HG03280 (cell line): ENCODE measurements at regions not wholly inside any gene's neighbourhood (a gene's known extent, or its start where the extent isn't known, plus 50 kb on each side); places are given as distances from the start of the nearest gene placed in this dataset.
"Not testable (repeated sequence)": the region's sequence is repeated elsewhere in the genome, so short reads cannot be mapped to it uniquely, and the experiment has no call there.

Experiments used
- ATAC-seq: cut with Tn5 transposase; IDR thresholded peaks from one replicate; pipeline ENCODE4 v1.9.1; 2021; ENCODE audit warnings: mild to moderate bottlenecking, moderate library complexity; ENCODE audit not compliant: unreplicated experiment

DNA sequence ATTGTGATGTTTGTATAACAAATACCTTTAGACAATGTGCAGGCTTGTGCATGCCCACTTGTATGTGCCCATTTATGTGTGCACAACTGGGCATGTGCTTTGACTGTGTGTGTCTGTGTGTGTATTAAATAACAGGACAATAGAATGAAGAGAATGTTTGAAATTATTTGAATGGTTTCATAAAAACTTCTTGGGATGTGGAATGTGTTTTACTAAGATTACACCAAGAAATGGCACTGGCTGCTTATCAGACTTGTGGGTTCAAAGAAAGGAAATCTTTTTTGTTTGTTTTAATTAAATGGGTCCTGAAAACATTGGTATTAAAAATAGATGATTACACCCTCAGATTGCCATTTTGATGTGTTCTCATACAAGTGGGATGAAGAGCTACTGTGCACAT is 191.6 kb upstream of the CCN2 start:
- no peak for ATAC-seq

DNA sequence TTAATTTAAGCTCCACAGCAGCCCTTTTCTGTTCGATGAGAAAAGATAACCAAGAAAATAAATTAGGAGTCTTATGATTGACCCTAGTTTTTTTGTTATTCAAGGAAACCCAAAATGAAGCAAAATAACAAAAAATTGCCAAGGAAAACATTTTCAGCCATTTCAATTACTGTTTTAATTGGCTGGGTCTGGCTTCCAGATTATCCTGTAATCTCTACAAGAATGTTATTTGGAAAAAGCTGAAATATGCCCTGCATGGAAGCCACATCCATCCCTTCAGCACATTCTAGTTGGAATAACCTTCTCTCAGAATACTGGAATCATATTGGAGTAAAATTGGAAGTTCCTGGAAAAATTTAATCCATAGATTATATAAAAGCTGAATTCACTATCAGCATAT is 191.1 kb upstream of the CCN2 start:
- no peak for ATAC-seq

DNA sequence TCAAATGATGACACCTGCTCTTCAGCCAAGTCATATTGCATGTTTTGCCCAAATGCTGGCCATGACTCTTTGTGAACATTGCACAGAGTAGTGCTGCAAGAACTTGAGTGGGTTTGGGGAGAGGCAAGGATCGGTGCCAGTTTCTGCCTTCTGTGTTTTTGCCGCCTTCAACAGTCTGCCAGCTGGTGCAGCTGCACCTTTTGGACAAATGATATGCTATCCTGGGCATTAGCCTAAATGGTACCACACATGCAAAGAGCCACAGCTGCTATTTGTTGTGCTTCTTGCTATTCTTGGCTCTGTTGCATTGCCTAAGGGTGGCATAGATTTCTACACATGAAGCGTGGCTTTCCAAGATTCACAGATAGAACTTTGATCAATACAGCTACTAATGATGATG is 189.0 kb upstream of the CCN2 start:
- no peak for ATAC-seq

DNA sequence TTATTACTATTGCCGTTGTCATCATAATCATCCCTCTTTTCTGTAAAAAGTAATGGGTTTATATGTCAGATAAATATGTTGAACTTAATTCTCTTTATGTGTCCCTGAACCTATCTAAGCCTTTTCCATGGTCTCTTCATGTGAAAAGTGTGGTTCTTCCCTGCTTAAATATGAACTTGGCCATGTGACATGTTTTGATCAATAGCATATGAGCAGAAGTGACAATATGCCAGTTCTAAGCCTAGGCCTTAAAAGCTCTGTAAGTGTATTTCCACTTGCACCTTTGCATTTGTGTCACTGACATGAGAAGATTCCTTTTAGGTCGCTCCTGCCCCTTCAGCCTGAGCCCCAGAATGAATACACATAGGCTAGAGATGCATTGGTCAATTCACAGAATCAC is 188.4 kb upstream of the CCN2 start:
- ATAC-seq, result no peak

DNA sequence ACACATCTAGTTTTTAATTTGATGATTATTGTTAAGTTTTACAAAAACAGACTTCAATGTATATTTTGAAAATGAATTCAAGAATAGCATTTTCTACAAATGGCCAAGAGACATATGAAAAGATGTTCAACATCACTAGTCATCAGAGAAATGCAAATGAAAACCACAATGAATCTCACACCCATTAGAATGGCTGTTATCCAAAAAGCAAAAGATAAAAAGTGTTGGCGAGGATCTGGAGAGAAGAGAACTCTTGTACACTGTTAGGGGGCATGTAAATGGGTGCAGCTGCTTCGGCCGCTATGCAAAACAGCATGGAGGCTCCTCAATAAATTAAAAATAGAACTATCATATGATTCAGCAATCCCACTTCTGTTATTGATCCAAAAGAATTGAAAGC is 185.8 kb upstream of the CCN2 start:
- ATAC-seq, result no peak

DNA sequence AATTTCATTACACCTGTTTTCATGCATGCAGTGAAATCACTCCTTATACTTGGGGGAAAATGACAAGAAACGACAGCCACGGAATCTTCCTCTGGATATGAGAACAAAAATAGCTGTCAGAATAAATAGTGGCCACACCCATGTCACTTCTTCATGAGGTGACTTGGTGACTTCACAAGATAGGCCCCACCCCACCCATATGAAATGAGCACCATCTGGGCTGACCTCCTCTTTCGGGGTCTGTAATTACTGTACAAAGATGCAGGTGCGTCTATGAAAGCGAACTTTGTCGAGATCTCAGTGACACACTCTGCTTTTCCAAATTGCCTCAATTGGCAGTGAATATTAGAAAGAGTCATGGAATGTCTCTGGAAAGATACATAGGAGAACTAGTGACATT is 184.2 kb upstream of the CCN2 start:
- no peak for ATAC-seq

DNA sequence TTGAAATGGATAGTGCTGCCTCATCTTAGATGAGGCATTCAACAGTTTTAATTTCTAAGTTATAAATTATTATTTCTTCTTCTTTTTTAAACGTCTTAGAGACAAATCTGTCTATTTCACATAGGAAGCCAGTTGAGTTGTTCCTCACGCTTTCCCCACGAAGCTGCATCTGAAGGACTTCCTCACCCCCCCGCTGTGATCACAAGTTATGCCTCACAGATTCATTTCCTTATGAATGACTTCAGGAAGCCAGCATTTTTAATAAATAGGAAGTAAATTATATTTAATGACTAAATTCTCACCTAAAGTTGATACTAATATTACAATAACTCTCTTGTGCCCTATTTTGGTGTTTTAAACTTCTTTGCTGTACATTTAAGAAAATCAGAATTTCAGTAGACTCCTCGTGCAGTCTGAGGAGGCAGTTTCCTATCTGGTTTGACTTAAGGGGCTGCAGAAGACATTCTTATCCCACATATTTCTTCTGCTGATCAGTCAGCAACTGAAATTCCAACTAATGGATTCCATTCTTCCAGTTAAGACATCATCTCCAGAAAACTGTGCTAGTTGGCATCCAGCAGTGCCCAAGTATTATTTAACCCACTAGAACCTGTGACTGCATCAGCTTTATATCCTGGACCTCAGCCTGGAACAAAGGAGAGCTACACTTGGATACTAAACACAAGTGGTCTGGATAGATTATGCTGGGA is 182.7 kb upstream of the CCN2 start:
- ATAC-seq, result no peak

DNA sequence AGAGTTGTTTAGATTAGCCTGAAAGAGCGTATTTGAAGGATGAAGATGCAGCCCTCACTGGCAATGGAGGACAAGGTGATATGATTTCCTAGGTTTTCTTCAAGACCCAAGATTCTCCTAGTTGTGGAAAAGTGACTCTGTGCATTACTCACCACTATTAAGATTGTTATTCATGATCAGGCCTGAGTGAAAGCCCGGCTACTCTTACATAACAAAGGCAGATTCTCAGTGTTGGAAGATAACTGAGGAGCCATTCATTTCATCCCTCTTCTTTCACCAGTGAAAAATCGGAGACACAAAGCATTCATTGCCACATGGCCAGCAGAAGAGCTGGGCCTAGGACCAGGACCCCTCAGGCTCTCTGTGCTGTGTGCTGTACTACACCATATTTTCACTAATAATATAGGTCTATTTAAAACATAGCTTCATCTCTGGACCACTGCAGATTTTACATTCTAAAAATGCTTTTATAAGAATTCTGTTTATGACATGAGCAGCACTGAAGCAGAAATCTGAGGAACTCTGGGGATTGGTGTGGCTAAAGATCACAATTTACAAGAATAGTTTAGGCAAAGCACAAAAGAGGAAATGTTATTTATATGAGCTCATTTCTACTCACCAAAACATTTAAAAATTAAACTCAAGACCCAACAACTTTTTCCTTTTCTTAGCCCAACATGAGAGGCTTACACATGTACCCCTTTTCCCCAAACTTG is 181.9 kb upstream of the CCN2 start:
- ATAC-seq, result no peak

DNA sequence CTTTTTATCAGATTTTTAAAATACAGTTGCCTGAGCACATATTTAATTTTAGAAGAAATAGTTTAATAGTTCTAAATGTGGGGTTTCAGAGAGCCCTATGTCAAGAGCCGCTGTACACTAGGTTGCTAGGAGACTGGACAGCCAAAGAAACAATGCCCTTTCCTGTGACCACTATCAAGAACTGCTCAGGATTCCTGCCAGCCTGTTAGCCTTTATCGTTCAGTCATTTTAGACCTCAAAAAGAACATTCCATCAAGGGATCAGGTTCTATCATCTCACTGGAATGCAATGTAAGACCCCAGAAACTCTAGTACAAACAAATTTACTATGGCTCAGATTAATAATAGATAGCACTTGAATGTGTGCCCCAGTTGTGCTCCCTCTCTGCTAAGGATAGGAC is 181.2 kb upstream of the CCN2 start:
- no peak for ATAC-seq

DNA sequence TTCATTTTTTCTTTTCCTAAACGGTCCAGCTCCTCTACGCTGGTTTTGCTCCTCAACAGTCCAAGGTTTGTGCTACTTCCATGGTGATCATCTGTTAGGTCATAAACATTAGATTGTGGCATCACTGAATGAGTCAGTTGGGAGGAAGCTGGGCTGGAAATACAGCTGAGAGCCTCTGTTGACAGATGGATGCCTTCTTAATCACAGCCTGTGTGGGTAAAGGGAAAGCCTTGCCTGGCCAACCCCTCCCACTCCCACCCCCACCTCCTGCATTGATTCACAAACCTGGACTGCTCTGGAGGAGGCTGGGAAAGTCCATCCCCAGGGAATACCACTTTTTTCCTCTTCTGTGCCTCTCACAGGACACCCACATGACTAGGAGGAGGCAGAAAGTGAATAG is 180.6 kb upstream of the CCN2 start:
- ATAC-seq, result no peak

DNA sequence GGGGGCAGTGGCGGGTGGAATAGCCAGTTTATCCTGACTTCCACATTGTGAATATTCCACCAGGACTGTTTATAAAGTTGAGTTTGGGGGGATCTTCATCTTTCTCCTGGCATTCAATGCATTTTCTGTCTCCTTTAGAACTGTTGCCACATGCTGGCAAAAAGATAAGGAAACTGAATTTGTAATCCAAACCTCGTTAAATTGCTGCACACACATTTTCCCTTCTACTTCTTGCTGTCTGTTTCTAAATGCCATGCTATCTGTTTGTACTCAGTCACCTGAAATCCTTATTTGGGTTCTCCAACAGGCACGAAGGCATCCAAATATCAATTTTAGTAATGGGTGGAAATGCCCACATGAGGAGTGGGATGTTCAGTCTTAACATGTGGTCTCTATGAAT is 180.2 kb upstream of the CCN2 start:
- no peak for ATAC-seq

DNA sequence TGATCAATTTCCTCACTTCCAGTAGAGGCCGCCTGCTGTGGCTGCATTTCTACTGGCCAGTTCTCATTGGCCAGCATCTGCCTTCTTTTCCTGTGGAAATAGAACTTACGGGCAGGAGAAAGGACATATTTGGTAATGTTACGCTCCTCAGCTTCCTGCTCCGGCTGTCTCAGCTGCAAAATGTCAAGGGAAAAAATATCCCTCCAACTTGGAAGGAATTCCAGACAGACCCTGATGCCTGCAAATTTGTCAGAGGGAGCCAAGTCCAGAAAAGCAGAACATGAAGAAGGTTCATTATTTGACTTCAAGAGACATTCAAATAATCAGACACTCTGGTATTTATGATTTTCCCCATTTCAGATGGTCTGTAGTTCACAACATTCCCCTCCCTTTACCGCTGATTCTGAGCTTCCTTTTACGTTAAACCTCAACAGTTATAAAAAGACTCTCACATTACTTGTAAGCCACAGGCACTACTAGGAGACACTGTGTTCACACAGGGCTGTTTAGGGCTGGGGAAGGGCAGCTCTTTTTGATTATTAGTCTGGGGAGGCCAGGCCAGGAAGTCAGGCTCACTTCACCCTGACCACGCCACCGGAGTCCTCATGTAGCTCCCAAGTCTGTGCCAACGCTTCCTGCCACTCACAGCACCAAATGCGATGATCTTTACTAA is 179.6 kb upstream of the CCN2 start:
- ATAC-seq, result no peak

DNA sequence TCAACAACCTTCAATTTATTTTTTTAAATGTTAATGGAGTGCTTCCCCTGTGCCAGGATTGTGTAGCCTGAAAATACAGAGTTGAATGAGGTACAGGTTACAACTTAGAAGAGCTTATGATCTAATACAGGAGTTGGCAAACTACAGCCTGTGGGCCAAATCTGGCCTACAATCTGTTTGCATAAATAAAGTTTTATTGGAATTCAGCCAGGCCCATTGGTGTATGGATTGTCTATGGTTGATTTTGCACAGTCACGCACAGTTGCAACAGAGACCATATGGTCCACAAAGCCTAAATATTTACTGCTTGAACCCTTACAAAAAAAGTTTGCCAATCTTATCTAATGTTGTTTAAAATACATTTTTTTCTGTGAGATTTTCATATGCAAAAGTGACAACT is 177.3 kb upstream of the CCN2 start:
- ATAC-seq, result no peak

DNA sequence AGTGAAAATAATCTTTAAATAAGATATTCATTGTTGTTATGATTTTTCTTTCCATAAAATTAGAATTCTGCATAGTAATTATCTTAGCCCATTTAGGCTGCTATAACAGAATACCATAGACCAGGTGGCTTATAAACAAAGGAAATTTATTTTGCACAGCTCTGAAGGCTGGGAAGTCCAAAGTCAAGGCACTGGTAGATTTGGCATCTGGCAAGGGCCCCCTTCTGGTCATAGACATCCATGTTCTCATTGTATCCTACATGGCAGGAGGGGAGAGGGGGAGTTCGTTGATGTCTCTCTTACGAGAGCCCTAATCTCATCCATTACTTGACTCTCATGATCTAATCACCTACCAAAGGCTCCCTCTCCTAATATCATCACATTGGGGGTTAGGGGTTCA is 175.0 kb upstream of the CCN2 start:
- no peak for ATAC-seq

DNA sequence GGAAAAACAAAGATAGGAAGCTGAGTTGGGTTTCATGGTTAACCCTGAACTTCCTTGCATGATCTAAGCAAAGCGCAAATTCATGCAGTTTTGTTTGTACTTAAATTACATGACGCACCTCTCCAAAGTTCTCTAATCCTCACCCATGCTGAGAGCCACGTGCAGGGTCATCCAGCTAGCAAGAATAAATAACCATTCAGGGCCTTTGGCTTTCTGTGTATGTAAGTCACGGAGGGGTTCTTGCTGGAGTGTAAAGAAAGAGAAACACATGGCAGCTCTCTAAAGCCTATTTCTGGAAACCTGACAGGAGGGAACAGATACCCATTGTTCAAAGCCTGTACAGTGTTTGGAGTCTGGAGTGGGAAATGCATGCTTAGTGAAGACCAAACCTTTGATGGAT is 171.7 kb upstream of the CCN2 start:
- no peak for ATAC-seq

DNA sequence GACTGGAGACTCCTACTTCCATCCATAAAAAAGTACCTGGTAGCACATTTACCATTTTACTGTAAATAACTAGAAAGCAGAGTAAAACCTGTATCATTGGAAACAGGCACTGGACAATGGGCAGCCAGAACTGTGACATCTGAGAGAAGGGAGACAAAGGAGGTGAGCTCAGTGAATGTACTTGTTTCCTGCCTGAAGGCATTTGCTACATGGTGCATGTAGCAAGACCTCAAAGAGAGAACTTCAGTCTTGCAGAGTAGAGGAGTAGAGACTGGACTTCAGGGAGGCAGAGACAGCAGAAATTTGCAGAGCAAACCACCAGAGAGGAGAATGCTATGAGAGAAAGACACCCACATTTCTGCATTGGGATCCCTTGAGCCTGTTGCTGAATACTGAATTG is 171.0 kb upstream of the CCN2 start:
- ATAC-seq, result no peak

DNA sequence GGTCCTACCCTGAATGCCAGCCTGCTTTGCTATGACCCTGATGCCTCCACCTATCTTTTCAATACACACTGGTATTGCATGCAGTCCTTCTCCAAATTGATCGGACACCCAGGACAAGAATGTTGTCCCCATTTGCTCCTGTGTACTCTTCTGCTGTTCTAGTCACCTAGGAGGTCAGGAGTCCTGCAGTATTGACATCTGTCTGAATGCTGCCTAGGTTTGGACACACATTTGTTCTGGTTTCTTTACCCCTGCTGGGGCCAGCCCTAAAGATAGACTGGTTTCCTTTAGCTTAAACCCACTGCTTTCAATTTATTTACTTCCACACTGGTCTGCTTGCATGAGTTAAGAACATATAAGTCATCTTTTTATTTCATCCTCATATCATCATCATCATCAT is 167.0 kb upstream of the CCN2 start:
- no peak for ATAC-seq

DNA sequence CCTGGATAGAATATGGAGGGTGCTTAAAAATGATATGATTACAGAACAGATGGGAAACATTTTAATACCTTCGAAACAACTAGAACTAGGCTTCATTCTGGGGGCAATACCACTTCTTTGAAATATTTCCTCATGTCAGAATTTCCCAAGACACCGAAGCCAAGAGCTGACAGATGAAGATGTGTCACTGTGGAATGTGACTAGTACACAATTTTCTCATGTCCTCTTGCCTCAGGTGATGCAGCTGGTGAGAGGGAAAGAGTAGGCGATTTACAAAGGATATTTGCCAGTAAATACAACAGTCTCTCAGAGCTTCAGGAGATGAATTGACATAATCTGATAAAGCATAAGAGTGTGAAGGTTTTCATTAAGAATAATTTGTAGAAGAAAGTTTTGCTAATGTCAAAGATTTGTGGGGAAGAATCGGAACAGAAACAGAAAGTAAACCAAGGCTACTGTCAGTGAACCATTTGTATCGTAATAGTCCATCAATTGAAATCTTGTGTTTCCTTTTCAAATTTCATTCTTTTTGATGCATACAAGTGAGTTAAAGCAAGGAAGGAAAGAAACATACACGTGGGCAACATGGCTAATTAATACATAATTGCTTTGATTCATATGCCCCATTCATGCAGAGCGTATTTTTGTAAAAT is 164.7 kb upstream of the CCN2 start:
- no peak for ATAC-seq

DNA sequence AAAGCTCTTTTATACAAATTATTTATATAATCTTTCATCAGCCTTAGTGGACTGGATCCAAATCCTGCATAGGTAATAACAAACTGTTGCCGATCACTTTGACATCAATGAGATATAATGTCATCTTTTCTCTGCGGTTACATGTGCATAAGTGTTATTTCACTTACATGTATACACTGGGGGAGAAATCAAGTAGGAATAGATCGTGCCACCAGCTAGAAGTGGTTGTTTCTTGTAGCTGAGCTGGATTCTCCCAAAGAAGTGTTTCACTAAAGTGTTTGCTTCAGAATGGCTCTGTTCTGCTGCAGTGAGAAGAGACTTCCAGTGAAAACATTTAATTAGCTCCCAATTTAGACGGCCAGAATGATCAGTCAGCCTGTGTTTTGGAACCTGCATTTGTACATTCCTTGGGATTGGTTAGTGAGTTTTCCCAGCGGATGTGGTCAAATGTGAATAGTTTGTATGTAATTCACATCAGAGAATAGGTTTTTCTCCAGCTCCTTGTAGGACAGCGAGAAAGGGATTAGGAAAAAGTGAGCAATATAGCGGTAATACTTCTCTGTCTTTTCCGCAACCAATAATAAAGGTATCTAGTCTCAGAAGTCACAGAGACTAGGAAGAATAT is 163.1 kb upstream of the CCN2 start:
- ATAC-seq, result no peak

DNA sequence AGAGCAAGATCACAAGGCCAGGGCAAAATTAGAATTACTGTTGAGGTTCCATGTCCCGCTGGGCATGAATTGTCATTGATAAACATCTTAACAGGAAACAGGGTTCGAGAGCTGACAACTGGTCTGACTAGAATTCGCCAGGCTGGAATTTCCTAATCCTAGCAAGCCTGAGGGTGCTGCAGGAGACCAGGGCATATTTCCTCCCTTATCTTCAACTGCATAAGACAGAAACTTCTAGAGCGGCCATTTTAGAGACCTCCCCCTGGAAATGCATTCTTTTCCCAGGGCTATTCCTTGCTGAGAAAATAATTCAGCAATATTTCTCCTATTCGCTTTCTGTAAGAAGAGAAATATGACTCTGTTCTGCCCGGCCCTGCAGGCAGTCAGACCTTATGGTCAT is 158.6 kb upstream of the CCN2 start:
- ATAC-seq, result not testable (repeated sequence)

DNA sequence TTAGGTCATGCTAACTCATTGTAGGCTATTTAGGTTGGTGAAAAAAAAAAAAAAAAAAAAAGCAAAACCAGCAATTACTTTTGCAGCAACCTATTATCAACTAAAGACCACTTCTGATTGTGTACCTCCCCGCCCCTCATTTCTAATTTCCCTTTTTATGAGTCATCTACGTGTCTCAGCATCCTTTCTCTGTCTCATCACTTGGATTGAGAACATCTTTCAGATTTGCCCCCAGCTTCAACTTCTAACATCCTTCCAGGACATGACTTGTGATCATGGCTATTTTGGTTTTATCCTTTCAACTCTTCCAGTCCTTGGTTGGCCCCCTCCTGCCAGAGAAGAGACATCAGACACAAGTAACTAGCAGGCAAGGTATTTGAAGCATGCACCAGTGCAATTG is 156.7 kb upstream of the CCN2 start:
- ATAC-seq, result no peak
